ENCODE measurements at regions not wholly inside any gene's neighbourhood (a gene's known extent, or its start where the extent isn't known, plus 50 kb on each side); places are given as distances from the start of the nearest gene placed in this dataset.
"Not testable (repeated sequence)": the region's sequence is repeated elsewhere in the genome, so short reads cannot be mapped to it uniquely, and the experiment has no call there.

- not testable (repeated sequence) for DNase-seq
These were observed 73.7 kb upstream of the RPL38 start for GRCh38 chr17:74129800-74130199.

- DNase-seq = no peak
These were observed 73.2 kb upstream of the RPL38 start for GRCh38 chr17:74130276-74130675.

DNA sequence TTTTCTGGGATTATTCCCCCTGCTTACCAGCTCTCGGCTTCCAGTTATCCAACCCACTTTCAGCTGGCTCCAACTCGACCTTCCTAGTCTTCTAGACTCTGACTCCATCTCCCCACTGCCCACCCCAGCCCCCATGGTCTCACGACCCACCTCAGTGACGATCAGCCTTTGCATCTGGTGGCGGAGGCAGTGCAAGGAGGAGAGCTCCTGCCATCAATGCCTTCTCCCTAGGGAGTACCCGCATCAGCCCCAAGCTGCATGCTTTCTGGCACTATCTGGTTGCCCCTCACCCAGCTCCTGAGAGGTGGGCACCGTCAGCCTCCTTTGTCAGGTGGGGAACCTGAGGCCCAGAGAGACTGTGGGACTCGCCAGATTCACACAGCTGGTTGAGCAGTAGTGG lies 72.6 kb upstream of the RPL38 start:
- no peak for DNase-seq

- DNase-seq = no peak
These were observed 71.1 kb upstream of the RPL38 start for GRCh38 chr17:74132354-74132753.

DNA sequence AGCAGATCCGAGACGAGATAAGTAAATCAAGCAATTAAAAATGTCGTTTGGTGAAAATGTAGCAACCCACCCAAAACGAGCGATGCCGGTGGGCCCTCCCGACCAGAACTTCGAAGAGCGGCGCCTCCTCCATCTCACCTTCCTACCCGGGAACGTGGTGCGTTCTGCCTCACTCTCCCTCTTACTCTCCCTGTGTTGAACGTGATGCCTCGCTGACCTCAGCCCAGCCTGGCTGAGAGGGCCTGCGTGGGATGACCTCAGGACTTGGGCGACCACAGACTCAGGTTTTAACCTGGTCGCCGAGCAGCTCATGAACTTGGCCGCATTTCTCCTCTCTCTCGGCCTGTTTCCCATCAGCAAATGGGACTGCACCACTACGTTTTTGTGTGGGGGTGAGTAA lies 69.7 kb upstream of the RPL38 start:
- DNase-seq = no peak

DNA sequence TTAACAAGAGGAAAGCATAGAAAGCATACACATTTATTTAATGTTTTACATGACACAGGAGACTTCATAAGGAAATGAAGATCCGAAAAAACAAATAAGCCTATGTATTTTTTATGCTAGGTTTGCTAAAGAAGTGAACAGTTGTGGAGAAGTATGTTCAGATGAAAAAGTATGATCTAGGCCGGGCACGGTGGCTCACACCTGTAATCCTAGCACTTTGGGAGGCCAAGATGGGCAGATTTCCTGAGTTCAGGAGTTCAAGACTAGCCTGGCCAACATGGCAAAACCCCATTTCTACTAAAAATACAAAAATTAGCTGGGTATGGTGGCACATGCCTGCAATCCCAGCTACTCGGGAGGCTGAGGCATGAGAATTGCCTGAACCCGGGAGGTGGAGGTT lies 69.2 kb upstream of the RPL38 start:
- not testable (repeated sequence) for DNase-seq

DNA sequence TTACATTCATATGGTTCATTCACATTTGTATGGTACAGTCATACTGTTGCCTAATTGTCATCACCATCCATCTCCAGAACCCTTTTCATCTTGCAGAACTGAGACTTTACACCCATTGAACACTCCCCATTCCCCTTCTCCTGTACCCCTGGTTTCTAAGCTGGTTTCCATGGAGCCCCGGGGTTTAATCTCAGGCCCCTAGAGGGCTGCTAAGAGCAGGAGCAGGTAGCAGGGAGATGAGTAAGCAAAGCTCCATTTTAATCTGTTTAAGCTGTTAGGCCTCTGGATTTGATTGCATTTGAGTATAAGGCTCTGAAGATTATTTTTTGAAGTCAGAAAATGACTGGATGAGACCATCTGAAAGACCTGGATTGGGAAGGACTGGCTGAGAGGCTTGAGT lies 68.5 kb upstream of the RPL38 start:
- no peak for DNase-seq

- no peak for DNase-seq
These were observed 67.9 kb upstream of the RPL38 start for GRCh38 chr17:74135391-74136167.

DNA sequence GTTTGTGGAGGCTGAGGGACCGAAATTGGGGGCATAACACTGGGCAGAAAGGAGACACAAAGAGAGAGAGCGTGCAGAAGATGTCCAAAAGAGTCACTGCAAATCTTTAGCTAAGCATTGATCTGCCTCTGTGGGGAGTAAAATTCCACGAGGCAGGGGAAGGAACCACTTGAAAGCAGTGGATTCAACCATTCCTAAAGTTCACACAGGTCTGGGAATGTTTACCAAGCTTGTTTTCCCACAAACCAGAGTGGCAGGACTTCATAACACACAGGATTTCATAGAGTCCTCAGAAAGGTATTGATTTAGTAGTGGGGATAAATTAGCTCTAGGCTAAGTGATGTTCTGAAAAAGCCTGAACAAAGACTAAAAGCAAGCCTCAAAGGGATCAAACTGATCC lies 66.1 kb upstream of the RPL38 start:
- DNase-seq = no peak

GRCh38 chr17:74139120-74139519 lies 64.4 kb upstream of the RPL38 start:
- no peak for DNase-seq

GRCh38 chr17:74140282-74140681 lies 63.2 kb upstream of the RPL38 start:
- no peak for DNase-seq

GRCh38 chr17:74141612-74142011 lies 61.9 kb upstream of the RPL38 start:
- DNase-seq = no peak

- not testable (repeated sequence) for DNase-seq
These were observed 60.2 kb upstream of the RPL38 start for GRCh38 chr17:74143318-74143717.

GRCh38 chr17:74145756-74146155 lies 57.7 kb upstream of the RPL38 start:
- no peak for DNase-seq

DNA sequence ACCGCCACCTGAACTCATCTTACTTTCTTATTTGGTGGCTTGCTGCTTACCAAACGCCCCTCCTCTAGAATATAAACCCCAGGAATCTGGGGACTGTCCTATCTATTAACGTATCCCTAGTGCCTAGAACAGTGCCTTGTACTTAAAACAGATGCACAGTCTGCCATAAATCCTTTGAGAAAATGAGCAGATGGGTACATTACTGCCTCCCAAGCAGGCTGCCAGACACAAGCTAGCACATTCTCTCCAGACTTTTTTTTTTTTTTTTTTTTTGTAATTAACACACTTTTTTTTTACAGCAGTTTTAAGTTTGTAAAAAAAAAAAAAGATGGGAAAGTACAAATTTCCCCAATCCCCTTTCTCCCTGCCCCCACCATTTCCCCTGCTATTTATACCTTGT lies 57.3 kb upstream of the RPL38 start:
- DNase-seq = no peak

GRCh38 chr17:74147056-74147835 lies 56.2 kb upstream of the RPL38 start:
- DNase-seq = no peak

GRCh38 chr17:74147966-74148365 lies 55.5 kb upstream of the RPL38 start:
- no peak for DNase-seq

DNA sequence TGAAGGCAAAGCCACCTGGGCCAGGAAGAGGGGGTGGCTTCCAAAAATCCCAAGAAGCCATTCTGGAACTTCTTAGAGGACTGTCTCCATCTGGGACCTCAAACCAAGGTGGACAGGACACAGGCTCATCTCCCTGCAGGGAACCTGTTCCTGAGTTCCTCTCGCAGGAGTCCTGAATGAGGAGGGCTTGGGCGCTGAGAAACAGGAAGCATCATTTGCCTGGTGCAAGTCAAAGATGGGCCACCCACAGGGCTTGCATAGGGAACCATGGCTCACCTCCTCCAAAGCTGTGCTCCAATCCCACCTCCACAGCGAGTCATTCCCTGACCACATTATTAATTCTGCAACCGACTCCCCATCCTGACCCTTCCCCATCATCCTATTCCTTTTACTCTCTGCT lies 55.0 kb upstream of the RPL38 start:
- no peak for DNase-seq

GRCh38 chr17:74148901-74149596 lies 54.4 kb upstream of the RPL38 start:
- DNase-seq = no peak

DNA sequence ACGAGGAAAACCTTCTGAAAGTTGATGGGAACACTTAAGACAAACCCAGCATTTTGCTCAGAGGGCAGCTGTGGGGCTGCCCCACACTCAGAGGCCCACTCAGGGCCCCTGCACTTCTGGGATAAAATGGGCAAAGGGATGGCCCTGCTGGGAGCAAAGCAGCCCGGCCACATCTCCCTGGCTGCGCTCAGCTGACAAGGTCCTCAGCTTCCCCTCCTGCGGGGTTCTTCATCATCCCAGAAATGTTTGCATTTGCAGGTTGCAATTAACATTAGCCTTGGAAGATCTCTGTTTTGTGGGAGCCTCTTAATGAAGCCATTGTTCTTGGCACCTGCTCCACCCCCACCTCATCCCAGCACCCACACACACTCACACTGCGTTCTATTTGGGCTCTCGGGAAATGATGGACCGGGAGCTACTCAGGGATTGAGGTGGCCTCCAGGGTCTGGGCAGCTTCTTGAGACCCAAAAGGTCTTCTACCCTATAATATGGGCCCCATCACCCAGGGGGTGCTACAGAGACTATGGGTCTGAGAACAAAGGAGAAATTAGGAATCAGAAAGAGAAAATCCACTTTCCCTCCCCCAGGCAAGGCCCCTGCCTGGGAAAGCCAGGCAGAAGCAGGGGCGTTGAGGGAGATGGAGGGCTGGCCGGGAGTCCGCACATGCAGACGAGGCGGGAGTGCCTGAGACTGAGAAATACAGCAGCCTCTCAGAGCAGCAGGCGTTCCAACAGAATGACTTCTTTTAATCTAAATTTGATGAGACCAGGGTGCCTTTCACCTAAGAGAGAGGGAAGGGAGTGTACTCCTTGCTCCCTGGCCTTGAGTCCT lies 53.7 kb upstream of the RPL38 start:
- no peak for DNase-seq

DNA sequence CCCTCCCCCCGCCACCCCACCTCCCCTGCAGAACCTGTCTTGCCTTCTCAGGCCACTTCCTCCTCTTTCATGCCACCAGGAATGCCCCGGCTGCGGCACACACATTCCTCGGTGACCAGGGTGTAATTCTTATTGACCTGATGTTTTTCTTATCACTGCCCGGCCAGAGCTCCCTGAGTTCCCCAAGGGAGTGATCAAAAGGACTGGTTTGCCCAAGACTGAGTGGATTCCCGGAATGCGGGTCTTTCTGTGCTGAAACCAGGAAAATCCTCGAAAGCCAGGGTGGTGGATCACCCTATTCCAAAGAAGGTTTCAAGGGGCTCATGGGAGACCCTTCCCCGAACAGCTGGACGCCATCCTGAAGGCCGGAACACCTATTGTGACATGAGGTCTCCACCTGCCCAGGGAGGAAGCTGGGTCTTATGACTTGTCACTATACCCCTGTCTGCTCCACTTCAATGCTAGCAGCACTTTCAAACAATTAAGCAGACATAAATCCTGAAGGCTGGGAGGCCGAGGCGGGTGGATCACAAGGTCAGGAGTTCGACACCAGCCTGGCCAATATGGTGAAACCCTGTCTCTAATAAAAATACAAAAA lies 53.0 kb upstream of the RPL38 start:
- no peak for DNase-seq

- no peak for DNase-seq
These were observed 51.7 kb upstream of the RPL38 start for GRCh38 chr17:74151551-74152315.
